KBM-7 (cell line): ENCODE measurements at regions not wholly inside any gene's neighbourhood (a gene's known extent, or its start where the extent isn't known, plus 50 kb on each side); places are given as distances from the start of the nearest gene placed in this dataset.
"Not testable (repeated sequence)": the region's sequence is repeated elsewhere in the genome, so short reads cannot be mapped to it uniquely, and the experiment has no call there.

Experiments
- DNase-seq: peaks from one replicate; pipeline ENCODE4 v3.0.0-alpha.2; 2015
- in situ Hi-C: fragments of 300-500 bp; cut with MboI; formaldehyde crosslinking; loops from 2 replicates; pipeline ENCODE4 v1.14.3; 2020; ENCODE audit warnings: low sequenced_read_pairs, low pct_unique_long_range_greater_than_20kb, mixed read lengths

DNA sequence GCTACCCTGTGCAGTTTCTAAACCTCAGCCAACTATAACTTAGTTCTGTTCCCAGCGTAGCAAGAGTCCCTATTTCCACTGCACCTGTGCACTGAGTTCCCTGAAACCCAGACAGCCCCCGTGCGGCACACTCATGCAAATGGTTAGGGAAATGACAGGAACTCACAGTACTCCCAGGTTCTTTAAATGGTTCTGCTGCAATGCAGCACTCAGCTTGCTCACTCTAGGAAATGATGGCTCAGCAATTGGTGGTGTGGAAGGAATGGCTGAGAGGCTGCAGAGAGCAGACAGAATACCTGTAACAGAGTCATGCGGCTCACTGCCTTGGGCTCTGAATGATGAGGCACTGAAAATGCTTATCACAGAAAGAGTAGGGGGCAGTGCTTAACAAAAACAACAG, 143.0 kb downstream of the RAD51AP2 start:
- DNase-seq, result no peak
- in situ Hi-C loops, result no loop called here

DNA sequence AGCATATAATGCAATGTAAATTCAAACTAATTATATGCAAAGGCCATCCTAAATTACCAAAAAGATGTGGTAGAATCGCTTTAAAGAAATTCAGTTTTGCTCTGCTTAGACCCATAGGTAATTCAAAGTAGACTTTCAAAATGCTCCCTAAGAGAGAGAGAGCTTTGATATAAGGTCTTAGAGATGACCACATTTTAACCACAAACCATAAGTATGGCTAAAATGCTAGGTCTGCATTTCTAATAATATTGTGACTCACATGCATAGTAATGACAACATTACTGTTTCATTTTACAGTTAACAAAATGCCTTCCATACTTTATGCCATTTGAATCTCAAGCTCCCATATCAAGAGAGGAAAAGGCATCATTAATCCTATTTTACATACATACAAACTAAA, 144.5 kb downstream of the RAD51AP2 start:
- in situ Hi-C loops, result no loop called here
- DNase-seq, result no peak

DNA sequence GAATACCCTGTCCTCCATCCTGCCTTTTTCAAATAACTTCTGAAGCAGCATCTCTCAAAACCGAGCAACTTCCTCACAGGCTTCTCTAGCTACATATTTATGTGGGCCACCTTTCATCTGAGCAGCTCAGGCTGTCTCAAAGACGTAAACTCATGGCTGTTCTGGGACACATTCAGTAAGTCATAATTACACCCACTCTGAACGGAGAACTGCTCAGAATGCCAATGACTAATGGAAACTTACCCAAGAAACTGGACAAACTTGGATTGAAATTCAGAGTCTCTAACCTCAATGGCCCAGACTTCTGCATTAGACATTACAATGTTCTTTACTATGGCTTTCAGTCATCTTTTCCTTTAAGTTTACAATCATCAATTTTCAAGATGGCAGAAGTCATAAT, 145.2 kb downstream of the RAD51AP2 start:
- DNase-seq, result no peak
- in situ Hi-C loops, result no loop called here

DNA sequence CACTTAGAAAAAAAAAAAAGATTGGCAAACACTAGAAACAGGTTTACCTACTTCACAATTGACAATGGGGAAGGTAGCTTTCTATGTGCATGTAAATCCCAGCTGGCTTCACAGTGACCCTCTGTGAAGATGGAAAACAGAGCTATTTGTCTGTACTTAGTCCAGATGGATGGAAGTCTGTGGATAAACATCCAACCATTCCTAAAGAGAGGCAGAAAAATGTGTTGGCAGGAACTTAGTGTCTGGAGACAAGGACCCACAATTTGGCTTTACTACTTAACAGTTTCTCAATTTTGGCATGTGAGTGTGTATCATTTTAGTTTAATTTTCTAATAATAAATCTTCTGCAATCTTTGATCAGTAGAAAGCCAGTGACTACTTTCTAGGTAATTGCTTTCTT, 154.4 kb downstream of the RAD51AP2 start:
- in situ Hi-C loops, result no loop called here
- DNase-seq, result no peak

DNA sequence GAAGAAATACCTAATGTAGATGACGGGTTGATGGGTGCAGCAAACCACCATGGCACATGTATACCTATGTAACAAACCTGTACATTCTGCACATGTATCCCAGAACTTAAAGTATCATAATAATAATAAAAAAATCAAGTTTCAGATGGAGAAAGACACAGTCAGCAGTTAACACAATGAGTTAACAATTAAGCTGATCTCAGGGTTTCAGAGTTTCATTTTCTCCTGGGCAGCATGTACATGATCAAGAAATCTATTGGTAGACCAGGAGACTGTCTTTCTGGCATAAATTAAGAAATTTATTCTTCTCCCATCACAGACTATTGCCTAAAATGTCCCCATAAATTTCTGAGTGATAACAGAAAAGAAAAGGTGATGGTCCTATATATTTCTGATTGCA, 155.3 kb downstream of the RAD51AP2 start:
- no peak for DNase-seq
- in situ Hi-C loops, result no loop called here

DNA sequence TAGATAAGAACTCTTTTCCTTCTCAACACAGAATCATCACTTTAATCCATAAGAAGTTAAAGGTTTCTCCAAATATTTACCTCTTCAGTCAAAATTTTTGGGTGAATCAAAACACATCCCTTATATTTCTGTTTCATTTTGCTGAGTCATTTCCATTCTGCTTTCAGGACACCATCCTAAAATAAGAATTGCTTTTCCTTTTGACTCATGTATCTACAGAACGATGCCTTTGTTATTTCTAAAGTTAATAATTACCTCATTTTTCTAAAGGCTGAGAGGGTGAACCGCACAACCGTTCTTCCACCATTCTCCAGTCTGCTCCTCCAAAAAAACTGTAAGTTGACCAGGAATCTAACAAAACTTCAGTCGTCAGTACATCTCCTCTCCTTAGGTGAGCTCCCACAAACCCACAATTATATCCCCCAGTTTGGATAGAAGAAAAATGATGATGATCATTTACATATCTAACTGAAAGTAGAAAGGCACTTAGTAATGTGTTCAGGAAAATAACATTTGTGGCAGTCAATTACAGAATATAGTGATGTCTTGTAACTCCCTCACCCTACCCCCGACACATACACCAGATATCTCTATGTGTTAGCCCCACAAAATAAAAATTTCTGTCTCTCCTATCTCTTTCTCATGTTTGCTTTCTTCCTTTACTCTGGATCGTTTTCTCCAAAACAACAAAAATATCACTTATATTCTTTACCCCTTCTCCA, 162.5 kb downstream of the RAD51AP2 start:
- no peak for DNase-seq
- in situ Hi-C loops, result no loop called here

DNA sequence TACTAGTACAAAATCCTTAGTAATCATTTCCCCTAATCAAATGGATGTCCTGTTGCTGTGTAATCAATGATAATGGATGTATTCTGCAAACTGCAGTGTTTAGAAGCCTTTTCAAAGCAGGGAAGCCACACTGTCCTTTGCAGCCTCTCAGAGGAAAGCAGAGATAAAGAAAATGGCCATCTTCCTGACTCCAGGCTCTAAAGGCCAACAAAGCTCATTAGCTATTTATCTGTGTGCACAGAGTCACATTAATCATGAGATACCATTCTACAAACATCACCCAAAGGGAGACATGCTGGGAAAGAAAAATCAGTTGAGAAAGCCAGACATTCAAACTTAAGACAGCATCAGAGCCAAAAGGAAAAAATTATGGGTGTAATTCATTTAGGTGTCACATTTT, 165.0 kb downstream of the RAD51AP2 start:
- in situ Hi-C loops, result no loop called here
- no peak for DNase-seq

DNA sequence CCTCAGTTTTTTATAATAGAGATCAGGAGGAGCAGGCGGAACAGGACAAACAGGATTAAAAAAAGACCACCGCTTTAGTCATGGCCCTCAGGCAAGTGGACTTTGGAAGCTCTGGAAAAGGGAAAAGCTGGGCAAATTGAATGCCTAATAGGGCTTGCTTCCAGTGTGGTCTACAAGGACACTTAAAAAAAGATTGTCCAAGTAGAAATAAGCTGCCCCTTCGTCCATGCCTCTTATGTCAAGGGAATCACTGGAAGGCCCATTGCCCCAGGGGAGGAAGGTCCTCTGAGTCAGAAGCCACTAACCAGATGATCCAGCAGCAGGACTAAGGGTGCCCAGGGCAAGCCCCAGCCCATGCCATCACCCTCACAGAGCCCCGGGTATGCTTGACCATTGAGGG, 175.5 kb downstream of the RAD51AP2 start:
- in situ Hi-C loops, DNase-seq: not testable (repeated sequence)

DNA sequence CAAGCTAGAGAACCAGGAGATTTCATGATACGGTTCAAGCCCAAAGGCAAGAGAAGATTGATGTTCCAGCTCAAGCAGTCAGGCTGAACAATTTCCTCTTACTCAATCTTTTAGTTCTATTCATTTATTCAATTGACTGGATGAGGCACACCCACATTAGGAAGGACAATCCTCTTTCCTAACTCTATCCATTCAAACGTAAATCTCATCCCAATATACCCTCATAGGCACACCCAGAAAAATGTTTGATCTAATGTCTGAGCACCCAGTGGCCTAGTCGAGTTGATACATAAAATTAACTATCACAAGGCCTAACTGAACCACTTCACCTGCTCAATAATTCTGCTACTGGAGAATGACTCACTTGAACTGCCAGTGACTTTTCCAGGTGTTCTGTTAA, 180.7 kb downstream of the RAD51AP2 start:
- DNase-seq, result no peak
- in situ Hi-C loops, result no loop called here

DNA sequence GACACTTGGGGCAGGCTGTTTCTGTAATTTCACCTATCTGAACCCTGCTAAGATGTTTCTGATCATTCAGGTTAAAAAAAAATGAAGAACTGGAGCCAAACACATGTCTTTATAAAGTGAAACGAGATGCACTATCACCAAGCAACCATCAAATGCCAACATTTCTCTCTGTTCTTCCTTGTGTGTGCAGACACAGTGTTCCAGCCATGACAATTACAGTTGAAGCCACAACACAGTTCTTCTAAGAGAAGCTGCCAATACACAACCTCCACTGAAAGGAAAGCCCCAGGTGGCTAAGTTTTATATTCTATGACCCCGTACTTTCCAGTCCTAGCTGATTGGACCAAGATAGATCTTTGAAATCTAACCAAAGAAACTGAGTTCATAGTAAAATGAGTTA, 181.8 kb downstream of the RAD51AP2 start:
- DNase-seq, result no peak
- in situ Hi-C loops, result no loop called here

DNA sequence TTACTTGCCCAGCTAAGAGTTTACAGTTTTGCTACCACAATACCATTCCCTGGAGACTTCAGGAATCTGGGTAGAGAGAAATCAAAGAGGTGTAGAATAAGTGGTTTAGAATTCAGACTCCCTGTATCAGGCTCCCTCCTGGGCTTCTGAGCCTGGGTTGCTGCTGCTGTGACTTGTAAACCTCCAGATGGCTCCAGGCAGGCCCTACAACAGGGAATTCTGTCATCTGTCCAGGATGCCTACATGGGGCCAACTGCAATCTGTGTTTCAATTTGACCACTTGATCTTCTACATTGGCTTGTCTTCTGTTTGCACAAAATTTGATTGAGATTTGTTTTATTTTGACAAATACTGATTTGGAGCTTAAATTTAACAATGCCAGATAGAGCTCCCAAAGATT, 183.9 kb downstream of the RAD51AP2 start:
- DNase-seq, result no peak
- in situ Hi-C loops, result no loop called here

DNA sequence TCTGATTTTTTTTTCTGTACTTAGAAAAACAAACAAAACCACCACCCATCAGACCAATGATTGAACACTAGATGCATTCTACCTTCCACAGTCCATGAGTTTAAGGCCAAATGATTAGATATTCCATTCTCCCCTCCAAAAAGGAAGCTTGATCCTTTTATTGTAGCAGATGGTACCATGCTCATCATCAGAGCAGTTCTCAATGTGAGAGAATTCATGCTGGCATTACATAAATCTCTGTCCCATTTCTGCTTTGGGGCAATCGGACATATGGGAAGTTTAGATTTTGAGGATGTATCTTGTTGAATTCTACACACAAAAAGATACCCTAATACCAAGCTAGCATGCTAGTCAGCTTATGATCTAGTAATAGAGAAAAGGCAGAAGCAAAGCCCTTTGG, 186.6 kb downstream of the RAD51AP2 start:
- no peak for DNase-seq
- in situ Hi-C loops, result no loop called here

DNA sequence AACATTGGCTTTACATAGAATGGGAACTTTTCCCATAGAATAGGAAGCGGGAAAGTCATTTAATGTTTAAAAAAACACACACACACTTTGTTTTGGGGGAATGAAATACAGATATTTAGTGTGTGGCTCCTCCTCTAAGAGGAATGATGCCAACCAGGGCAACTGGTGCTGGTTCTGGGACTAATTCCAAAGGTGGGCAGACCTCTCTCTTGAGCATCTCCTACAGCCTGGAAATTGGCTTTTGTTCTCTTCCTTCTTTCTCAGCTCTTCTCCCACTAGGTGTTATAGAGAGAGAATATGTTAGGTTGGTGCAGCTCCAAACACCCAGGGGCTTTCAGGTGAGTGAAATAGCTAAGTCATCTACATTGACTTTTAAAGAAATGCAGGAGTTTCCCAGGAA, 190.1 kb downstream of the RAD51AP2 start:
- in situ Hi-C loops, result no loop called here
- DNase-seq, result no peak

DNA sequence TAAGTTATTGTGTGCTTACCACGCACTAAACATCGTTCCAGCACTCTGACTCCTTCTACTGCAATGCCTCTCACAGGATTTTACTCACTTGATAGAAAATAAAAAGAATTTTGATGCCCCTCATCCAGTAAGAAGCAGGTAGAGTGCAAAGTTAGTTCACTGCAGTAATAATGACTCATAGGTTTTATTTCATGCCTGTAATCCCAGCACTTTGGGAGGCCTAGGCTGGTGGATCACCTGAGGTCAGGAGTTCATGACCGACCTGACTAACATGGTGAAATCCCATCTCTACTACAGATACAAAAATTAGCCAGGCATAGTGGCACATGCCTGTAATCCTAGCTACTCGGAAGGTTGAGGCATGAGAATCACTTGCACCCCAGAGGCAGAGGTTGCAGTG, 190.6 kb downstream of the RAD51AP2 start:
- in situ Hi-C loops, result no loop called here

DNA sequence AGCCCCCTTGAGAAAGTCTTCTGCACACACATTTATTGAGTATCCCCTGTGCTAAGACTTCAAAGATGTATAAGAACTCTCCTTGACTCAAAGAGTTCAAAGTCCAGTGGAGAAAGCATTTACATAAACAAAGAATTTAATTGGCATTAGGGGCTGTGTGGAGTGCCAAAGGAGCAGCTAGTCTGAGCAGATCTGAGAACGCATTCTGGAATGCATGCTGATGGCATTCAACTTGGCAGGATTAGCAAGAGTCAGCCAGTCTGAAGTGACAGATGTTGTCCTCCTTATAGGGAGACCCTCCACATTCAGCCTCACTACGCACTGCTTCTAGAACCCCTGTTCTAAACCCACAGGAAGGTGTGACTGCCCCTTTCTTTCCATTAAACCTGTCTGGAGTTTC, 191.5 kb downstream of the RAD51AP2 start:
- in situ Hi-C loops, result no loop called here
- no peak for DNase-seq

More for the DNA sequence above, 190.6 kb downstream of the RAD51AP2 start:
- no peak for DNase-seq

DNA sequence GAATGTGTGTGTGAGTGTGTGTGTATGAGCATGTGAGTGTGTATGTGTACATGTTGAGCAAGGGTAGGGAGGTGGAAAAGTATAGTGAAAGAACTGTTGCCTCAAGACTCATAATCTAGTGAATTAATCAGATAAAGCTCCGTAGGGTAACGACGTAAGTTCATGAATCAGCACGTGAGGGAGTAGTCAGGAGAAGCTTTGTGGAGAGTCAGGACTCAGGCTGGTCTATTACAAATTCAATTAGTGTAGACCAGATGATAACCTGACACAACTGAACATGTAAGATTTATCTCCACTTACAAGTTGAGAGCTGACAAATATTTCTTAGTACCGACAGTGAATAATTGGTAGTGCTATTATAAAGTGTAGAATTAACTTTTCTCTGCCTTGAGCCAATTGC, 194.5 kb downstream of the RAD51AP2 start:
- in situ Hi-C loops, result no loop called here

DNA sequence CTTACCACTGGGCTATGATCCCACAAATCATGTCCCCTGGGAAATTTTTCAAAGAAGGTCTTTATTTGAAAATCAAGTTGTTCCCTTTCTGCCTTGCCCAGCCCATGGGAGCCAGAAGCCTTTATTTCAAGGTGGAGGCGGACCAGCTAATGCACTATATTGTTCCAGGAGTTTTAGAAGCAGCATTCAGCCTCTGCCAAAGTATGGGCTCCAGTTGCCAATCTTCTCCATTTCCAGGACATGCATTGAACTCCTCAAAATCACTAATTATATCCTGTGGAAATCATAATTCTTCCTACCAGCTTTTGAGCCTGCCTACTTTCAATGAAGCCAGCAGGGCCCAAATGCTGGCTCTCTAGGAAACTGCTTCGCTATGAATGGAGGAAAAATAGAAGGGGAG, 195.8 kb downstream of the RAD51AP2 start:
- DNase-seq, result no peak
- in situ Hi-C loops, result no loop called here

More for the DNA sequence above, 194.5 kb downstream of the RAD51AP2 start:
- DNase-seq, result no peak

DNA sequence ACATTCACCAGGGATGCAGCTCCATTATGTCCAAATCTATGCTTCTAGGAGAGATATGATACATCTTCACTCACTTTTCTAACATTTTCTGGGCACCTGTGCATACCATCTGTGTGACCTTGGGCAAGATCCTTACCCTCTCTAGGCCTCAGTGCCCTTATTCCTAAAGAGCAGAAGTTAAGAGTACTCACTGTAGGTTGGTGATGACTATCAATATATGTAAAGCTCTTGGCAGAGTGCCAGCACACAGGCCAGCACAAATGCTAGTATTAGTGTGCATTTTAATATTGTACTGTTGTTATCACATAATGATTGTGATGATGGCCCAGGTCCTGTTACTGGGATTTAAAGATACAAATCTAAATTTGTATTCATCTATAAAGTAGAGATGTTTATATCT, 199.2 kb downstream of the RAD51AP2 start:
- in situ Hi-C loops, result no loop called here
- DNase-seq, result no peak

DNA sequence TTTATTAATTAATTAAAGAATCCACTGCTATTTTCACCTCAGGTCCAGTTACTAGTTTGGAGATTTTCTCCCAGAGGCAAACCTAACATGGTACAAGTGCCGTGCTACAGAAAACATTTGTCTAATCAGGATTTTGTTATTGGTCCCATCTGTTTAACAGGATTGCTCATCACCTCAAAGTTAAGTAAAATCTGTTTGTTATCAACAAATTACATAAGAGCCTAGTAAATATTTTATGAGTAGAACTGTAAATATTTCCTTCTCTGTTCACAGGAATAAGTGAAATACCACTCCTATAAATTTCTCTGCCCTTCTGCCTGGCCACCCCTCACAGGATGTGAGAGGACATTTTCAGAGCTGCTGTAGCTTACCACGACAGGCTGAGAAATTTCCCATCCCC, 200.2 kb downstream of the RAD51AP2 start:
- in situ Hi-C loops, result no loop called here
- no peak for DNase-seq

DNA sequence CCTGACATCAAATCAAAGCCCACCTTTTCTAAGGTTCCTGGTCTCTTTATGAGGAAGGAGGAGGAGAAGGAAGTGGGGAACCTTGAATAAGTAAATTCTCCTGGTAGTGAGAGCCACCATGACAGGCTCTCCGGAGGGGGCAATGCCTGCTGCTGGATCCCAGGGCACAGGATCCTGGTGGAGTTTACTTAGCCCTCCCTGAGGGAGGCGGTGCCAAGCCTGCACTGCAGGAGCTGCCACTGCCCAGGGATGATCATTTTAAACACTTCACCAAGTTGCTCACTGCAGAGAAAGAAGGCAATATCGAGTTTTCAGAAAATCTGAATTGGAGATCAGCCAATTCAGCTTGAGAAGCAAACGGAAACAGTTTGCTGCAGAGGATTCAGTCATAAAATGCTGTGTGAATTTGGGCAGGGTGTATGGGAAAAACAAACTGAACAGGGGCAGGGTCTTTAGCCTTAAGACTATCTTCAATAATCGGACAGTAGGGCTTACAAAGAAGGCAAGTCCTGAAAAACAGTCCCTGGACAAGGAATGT, 200.7 kb downstream of the RAD51AP2 start:
- no peak for DNase-seq
- in situ Hi-C loops, result no loop called here

DNA sequence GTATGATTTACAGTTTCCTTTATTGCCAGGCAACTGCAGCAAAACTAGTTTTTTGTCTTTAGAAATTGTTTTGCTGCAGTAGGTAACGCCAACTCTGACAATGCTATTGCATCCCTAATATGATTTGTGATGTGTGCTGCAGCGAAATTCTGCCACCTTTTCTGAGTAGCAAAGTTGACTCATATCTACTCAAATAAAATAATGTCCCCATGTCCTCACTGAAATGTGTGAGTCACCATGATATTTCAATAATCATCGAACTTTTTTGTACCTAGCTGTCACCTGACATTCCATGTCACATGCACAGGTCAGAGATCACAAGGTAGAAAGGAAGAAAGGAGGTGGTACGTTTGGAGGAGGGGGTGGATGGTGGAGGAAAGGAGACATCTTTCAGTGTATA, 205.0 kb downstream of the RAD51AP2 start:
- in situ Hi-C loops, result no loop called here
- DNase-seq, result no peak
